ENCODE measurements at regions not wholly inside any gene's neighbourhood (a gene's known extent, or its start where the extent isn't known, plus 50 kb on each side); places are given as distances from the start of the nearest gene placed in this dataset.
"Not testable (repeated sequence)": the region's sequence is repeated elsewhere in the genome, so short reads cannot be mapped to it uniquely, and the experiment has no call there.

GRCh38 chr2:38483776-38484501 is 106.9 kb upstream of the ATL2 start:
- TF ChIP-seq CTCF (IDR thresholded peaks at IDR 0.05; ENCODE audit: low read depth, low read length): no peak
- no peak for DNase-seq (ENCODE audit: extremely low read depth, low read depth)

- DNase-seq (ENCODE audit: extremely low read depth, low read depth): not testable (repeated sequence)
These were observed 105.6 kb upstream of the ATL2 start for GRCh38 chr2:38482710-38483109.

- no peak for DNase-seq (ENCODE audit: extremely low read depth, low read depth)
- TF ChIP-seq CTCF (IDR thresholded peaks at IDR 0.05; ENCODE audit: low read depth, low read length): no peak
These were observed 103.5 kb upstream of the ATL2 start for GRCh38 chr2:38480617-38481016.

- DNase-seq (ENCODE audit: extremely low read depth, low read depth): no peak
- TF ChIP-seq CTCF (IDR thresholded peaks at IDR 0.05; ENCODE audit: low read depth, low read length): no peak
These were observed 99.9 kb upstream of the ATL2 start for GRCh38 chr2:38477006-38477405.

- no peak for TF ChIP-seq CTCF (IDR thresholded peaks at IDR 0.05; ENCODE audit: low read depth, low read length)
- DNase-seq (ENCODE audit: extremely low read depth, low read depth): no peak
These were observed 98.5 kb upstream of the ATL2 start for GRCh38 chr2:38475567-38475881.

GRCh38 chr2:38474715-38475566 is 97.9 kb upstream of the ATL2 start:
- DNase-seq (ENCODE audit: extremely low read depth, low read depth): no peak
- TF ChIP-seq CTCF (IDR thresholded peaks at IDR 0.05; ENCODE audit: low read depth, low read length): no peak

GRCh38 chr2:38474021-38474456 is 97.0 kb upstream of the ATL2 start:
- no peak for TF ChIP-seq CTCF (IDR thresholded peaks at IDR 0.05; ENCODE audit: low read depth, low read length)
- DNase-seq (ENCODE audit: extremely low read depth, low read depth): no peak

Data from AG09319 (cell line).